GM12872 (cell line): ENCODE measurements at regions not wholly inside any gene's neighbourhood (a gene's known extent, or its start where the extent isn't known, plus 50 kb on each side); places are given as distances from the start of the nearest gene placed in this dataset.

Experiments used
- CTCF ChIP-seq: IDR thresholded peaks from 3 replicates; pipeline ENCODE4 v1.5.1; 2011; ENCODE audit warnings: low read depth, mild to moderate bottlenecking, low read length, moderate library complexity; ENCODE audit not compliant: insufficient read depth

- TF ChIP-seq CTCF = no peak
Measured at GRCh38 chr20:54837226-54837625, 361.8 kb downstream of the DOK5 start.

- no peak for TF ChIP-seq CTCF
Measured at GRCh38 chr20:54822386-54822785, 347.0 kb downstream of the DOK5 start.

- no peak for TF ChIP-seq CTCF
Measured at GRCh38 chr20:54820392-54820791, 345.0 kb downstream of the DOK5 start.

GRCh38 chr20:54806462-54806861 is 331.1 kb downstream of the DOK5 start:
- TF ChIP-seq CTCF = no peak

GRCh38 chr20:54794874-54795273 is 319.5 kb downstream of the DOK5 start:
- TF ChIP-seq CTCF = no peak

- no peak for TF ChIP-seq CTCF
Measured at GRCh38 chr20:54794110-54794509, 318.7 kb downstream of the DOK5 start.

- TF ChIP-seq CTCF = no peak
Measured at GRCh38 chr20:54793291-54793992, 318.0 kb downstream of the DOK5 start.

- TF ChIP-seq CTCF = no peak
Measured at GRCh38 chr20:54792688-54793087, 317.3 kb downstream of the DOK5 start.
